ENCODE measurements at regions not wholly inside any gene's neighbourhood (a gene's known extent, or its start where the extent isn't known, plus 50 kb on each side); places are given as distances from the start of the nearest gene placed in this dataset.

GRCh38 chr6:14929291-14929690 lies 316.6 kb upstream of the JARID2 start:
- DNase-seq (ENCODE audit: low read depth): no peak

- no peak for DNase-seq (ENCODE audit: low read depth)
Observed at GRCh38 chr6:14930366-14930989, 315.4 kb upstream of the JARID2 start.

- no peak for DNase-seq (ENCODE audit: low read depth)
Observed at GRCh38 chr6:14932485-14933182, 313.2 kb upstream of the JARID2 start.

- no peak for DNase-seq (ENCODE audit: low read depth)
Observed at GRCh38 chr6:14933183-14933544, 312.7 kb upstream of the JARID2 start.

- no peak for DNase-seq (ENCODE audit: low read depth)
Observed at GRCh38 chr6:14934013-14934412, 311.9 kb upstream of the JARID2 start.

GRCh38 chr6:14934844-14935243 lies 311.0 kb upstream of the JARID2 start:
- DNase-seq (ENCODE audit: low read depth): no peak

GRCh38 chr6:14936861-14937260 lies 309.0 kb upstream of the JARID2 start:
- DNase-seq (ENCODE audit: low read depth): no peak

GRCh38 chr6:14943116-14943515 lies 302.8 kb upstream of the JARID2 start:
- no peak for DNase-seq (ENCODE audit: low read depth)

GRCh38 chr6:14944593-14944992 lies 301.3 kb upstream of the JARID2 start:
- no peak for DNase-seq (ENCODE audit: low read depth)

- no peak for DNase-seq (ENCODE audit: low read depth)
Observed at GRCh38 chr6:14945461-14946185, 300.2 kb upstream of the JARID2 start.

- DNase-seq (ENCODE audit: low read depth): no peak
Observed at GRCh38 chr6:14946753-14947152, 299.1 kb upstream of the JARID2 start.

GRCh38 chr6:14948586-14949245 lies 297.2 kb upstream of the JARID2 start:
- DNase-seq (ENCODE audit: low read depth): no peak

GRCh38 chr6:14950103-14950969 lies 295.5 kb upstream of the JARID2 start:
- no peak for DNase-seq (ENCODE audit: low read depth)

GRCh38 chr6:14950970-14951276 lies 294.9 kb upstream of the JARID2 start:
- DNase-seq (ENCODE audit: low read depth): no peak

GRCh38 chr6:14951704-14952103 lies 294.2 kb upstream of the JARID2 start:
- no peak for DNase-seq (ENCODE audit: low read depth)

- no peak for DNase-seq (ENCODE audit: low read depth)
Observed at GRCh38 chr6:14953836-14954235, 292.0 kb upstream of the JARID2 start.

GRCh38 chr6:14957355-14958059 lies 288.4 kb upstream of the JARID2 start:
- DNase-seq (ENCODE audit: low read depth): no peak

- DNase-seq (ENCODE audit: low read depth): no peak
Observed at GRCh38 chr6:14959324-14959885, 286.5 kb upstream of the JARID2 start.

- DNase-seq (ENCODE audit: low read depth): no peak
Observed at GRCh38 chr6:14964556-14965270, 281.2 kb upstream of the JARID2 start.

- no peak for DNase-seq (ENCODE audit: low read depth)
Observed at GRCh38 chr6:14965424-14966075, 280.3 kb upstream of the JARID2 start.
